Endometrium (tissue), 2 donors: ENCODE measurements at regions not wholly inside any gene's neighbourhood (a gene's known extent, or its start where the extent isn't known, plus 50 kb on each side); places are given as distances from the start of the nearest gene placed in this dataset.
"Not testable (repeated sequence)": the region's sequence is repeated elsewhere in the genome, so short reads cannot be mapped to it uniquely, and the experiment has no call there.

Source experiments
- FAIRE-seq: peaks from 2 replicates; lab custom pipeline; 2012; peaks lifted over from hg19 to GRCh38; lab: Jason Lieb, UNC
- donor health status: control.
- donor health status: control.

DNA sequence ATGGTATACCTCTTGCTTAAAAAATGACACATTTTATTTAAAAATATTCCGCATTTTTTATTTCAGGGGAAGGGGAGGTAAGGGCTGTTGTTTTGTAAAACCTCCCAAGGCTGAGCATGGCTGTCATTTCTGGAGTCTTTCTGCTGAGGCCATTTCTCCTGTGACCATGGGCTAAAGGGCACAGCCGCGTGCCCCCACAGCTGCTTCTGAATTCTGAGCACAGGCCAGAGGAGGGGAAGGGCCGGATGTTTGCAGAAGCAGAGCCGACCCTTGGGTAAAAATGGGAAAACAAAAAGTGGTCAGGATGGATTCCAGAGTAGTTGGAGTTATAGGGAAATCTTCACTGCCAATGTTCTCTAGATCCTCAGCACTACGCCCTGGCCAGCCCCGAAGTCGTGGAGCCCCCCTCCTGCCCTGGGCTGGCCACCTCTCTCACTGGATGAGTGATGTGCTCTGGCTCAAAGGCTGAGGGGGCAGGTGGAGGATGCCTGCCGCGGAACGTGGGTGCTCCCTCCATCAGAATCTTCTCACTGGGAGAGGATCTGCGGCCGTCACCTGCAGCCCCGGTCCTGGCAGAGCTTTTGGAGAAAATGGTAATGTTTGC, 131.3 kb upstream of the ZEB1 start:
- FAIRE-seq = no peak

DNA sequence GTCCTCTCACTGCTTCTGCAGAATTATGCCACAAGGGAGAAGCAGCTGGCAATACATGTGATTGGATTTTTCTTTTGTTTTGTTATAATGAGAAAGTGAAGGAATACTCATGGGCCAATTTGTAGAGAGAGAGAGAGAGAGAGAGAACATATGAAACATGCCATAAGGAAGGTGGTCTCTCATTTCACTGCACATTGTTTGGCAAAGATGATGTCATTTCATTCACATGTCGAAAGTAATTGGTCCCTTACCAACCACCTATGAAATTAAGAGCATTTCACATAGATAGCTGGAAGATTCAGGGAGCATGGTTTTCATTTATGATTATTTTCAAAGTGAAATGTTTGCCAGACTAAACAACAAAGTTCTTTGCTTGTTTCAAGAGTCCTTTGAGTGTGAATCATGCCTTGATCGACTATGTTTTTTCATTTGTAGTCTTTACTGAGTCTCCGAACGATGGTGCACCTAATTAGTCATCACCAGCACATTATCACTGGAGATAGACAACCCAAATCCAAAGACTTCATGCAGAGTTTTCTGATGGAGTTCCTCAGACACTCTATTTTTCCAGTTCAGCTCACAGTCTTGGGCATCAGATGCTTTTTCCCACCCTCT, 130.1 kb upstream of the ZEB1 start:
- no peak for FAIRE-seq

DNA sequence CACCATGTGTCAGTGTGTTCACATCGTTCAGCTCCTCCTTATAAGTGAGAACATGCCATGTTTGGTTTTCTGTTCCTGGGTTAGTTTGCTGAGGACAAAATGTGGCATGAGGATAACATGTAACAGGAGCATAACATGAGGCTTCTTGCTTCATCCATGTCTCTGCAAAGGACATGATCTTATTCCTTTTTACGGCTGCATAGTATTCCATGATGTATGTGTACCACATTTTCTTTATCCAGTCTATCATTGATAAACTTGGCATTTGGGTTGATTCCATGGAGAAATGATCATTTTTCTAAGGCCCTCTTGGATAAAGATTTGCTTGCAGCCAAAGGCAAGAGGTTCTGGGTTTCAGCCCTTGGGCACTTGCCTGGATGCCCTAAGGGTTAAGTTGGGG, 128.5 kb upstream of the ZEB1 start:
- no peak for FAIRE-seq

DNA sequence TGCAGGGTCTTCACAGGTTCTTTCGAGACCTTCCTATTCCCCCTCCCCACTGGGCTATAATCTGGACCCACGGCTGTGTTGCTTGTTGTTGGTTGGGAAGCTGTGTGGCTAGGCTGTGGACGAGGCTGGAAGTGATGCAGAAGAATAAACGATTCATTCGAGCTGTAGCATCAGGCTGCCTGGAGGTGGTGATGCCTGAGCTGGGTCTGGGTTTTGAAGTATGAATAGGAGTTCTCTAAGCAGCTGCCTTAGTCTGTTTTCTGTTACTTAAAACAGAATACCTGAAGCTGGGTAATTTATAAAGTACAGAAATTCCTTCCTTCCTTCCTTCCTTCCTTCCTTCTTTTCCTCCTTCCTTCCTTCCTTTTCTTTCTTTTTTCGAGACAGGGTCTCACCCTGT, 126.5 kb upstream of the ZEB1 start:
- FAIRE-seq = no peak

DNA sequence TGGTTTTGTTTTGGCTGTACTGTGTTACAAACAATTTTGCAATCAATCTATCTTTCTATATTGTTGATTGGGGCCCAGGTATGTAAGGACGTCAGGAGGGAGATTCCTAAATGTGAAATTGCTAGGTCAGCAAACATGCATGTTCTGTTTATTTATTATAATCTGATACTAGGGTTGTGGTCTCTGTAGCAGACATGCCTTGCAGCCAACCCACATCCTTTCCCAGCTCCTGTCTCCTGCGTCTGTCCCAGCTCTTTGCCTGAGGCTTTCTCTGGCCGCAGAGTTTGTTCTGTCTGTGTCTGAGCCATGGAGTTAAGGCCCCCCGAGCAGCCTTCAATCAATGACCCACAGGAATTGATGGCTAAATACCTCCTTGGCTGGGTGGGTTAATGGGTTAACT, 124.0 kb upstream of the ZEB1 start:
- no peak for FAIRE-seq

DNA sequence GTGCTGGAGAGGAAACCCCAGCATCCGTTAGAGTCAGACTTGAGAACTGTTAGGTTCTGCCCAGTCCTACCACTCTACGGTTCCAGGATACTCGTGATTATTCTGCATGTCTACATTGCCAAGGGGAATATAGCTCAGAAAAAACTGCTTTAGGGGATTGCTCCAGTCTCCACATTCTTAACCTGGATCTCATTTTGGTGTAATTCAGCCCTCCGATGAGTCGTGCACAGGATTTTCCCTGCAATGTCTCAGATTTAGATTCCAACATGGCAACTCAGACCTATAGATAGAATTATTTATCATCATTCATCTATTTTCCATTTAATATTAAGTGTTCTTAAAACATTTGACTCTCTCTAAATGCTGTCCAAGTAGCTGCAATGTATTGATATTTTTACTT, 121.1 kb upstream of the ZEB1 start:
- no peak for FAIRE-seq

DNA sequence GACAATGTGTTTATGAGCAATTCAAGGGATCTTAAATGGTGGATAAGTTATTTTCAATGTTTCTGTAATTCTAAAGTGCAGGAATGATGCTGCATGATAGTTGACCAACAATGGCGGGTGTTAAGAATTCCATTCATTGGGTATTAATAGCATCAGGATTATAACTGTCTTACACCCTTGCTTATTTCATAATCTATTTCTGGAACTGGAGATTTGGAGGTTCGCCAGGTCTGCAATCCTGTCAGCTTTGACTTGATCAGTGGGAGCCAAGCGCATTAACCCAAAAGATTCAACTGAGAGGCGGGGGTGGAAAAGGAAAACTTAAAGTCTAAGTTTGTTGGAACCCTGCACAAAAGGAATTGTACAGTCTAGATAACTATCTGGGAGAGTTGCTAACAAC, 114.9 kb upstream of the ZEB1 start:
- no peak for FAIRE-seq

DNA sequence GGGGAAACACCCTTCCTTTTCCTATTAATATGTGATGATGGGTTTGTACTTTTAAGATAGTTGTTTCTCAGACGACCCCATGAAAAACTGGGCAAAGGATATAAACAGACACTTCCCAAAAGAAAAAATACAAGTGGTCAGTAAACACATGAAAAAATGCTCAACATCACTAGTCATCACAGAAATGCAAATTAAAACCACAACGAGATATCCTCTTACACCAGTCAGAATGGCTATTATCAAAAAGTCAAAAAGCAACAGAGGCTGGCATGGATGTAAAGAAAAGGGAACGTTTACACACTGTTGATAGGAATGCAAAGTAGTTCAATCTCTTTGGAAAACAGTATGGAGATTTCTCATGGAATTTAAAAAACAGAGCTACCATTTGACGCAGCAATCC, 111.4 kb upstream of the ZEB1 start:
- no peak for FAIRE-seq

DNA sequence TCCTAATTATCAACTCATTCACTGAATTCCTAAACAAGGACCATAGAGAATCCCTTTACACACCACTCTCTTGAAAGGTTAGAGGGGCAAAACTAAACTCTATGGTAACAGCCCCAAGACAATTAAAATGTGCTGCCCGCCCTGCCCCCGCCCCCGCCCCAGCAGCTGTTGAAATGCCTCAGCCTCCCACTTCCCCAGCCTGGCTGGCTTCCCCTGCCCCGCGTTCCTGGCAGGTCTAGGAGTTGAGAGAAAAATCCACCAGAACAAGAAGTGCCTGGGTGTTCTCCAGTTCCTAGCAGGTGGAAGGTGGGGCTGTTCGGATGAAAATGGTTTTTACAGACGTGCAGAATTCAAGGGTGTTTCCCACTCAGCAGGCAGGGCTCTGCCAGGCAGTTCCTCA, 109.5 kb upstream of the ZEB1 start:
- no peak for FAIRE-seq

DNA sequence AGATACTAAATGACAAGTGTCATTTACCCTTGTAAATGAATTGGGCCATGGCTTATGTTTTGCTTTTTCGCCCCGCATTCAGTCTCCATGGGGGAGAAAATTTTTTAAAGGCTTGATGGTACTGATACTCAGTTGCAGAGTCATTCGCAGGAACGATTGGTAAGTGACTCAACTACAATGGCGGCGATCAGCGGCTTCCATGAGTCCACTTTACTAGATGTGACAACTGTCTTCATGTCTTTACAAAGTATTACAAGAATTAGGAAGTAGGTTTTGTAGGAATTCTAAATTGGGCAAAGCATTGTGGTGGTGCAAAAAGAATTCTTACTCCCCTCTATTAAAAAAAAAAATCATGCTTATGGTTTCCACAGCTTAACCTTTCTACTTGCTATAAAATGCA, 108.8 kb upstream of the ZEB1 start:
- FAIRE-seq = no peak

DNA sequence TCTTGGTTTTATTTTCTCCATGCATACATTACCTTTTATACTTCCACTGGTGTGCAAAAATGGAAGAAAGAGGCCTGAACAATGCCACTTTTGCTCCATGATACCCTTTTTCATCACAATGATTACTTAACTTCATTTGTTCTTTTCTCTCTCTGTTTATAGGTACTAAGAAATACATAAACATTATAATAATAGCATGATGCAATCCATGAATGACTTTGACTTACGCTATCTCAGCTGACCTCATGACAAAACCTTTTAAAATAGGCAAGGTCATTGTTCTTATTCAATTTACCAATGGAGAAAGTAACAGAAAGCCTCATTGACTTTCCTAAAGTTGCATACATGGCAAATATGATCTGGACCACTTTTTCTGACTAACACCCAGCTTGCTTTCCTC, 105.1 kb upstream of the ZEB1 start:
- FAIRE-seq = no peak

DNA sequence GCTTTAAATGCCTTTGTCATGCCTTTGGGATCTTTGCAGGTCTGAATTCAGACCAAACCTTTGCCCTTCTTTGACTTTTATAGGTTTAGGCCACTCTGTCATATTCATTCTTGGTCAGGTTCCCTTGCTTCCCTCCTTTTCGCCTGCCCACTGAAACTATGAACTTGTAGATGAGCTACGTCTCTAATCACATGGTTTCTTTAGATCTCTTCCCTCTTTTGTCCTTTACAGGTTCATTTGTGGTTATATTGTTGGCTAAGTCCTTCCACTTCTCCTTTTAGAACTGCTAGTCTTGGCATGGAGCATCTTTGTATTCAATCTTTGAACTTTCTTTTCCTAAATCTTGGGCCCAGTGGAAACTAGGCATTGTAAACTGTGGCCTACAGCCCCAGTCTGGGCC, 104.0 kb upstream of the ZEB1 start:
- FAIRE-seq = no peak

DNA sequence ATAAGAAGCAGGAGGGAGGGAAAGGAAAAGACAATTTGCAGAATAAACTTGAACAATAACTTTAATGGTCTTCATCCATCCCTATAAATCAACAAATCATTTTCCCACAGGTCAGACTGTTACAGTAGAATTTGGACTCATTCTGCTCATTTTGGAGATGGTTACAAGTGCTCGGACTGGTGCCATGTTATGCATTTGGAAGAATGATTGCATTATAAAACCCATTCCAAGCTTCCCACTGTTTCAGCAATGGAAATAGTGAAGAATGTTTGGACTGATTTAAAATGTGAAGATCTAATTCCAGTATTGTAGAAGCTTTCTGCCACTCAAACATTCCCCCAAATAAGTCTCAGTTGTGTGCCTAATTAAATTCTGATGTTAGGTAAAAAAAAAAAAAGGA, 99.7 kb upstream of the ZEB1 start:
- FAIRE-seq = no peak

DNA sequence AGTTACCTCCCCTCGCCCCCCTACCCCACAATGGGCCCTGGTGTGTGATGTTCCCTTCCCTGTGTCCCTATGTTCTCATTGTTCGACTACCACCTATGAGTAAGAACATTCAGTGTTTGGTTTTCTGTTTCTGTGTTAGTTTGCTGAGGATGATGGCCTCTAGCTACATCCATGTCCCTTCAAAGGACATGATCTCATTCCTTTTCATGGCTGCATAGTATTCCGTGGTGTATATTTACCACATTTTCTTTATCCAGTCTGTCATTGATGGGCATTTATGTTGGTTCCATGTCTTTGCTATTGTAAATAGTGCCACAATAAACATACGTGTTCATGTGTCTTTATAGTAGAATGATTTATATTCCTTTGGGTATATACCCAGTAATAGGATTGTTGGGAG, 90.2 kb upstream of the ZEB1 start:
- FAIRE-seq = not testable (repeated sequence)

DNA sequence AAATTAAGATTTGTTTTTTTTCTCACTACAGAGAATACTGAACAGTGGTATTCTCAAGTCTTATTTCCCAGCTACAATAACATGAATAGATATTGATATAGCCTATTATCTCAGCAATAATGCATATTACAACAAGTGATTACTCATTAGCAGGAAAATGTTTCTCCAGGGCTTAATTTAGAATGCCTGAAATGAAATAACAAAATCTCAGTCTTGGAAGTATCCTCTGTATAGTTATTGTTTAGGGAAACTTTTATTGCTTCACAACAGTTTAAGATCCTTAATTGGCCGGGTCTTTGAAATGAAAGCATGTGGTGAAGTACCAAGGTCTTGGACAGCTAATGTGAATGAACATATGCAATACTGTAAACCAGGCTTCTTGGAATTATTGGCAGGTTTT, 79.1 kb upstream of the ZEB1 start:
- FAIRE-seq = no peak

DNA sequence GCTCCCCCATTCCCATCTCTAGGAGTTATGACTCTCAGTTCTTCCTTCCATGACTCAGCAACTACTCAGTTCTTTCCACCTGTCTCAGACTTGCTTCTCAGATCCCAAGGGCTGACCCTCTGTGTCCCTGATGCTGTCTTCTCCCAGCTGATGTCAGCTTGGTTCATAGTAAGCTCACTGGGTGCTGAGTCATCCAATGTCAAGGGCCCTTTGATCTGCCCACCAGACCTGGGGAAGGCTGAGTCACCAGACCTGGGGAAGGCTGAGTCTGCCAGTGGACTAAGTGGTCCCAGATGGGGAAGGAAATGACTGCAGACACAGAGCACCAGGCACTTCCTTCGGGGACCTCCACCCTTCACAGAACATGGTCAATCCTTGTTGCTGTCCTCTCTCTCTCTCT, 76.1 kb upstream of the ZEB1 start:
- no peak for FAIRE-seq

DNA sequence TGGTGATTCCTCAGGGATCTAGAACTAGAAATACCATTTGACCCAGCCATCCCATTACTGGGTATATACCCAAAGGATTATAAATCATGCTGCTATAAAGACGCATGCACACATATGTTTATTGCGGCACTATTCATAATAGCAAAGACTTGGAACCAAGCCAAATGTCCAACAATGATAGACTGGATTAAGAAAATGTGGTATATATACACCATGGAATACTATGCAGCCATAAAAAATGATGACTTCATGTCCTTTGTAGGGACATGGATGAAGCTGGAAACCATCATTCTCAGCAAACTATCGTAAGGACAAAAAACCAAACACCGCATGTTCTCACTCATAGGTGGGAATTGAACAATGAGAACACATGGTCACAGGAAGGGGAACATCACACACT, 67.9 kb upstream of the ZEB1 start:
- not testable (repeated sequence) for FAIRE-seq

DNA sequence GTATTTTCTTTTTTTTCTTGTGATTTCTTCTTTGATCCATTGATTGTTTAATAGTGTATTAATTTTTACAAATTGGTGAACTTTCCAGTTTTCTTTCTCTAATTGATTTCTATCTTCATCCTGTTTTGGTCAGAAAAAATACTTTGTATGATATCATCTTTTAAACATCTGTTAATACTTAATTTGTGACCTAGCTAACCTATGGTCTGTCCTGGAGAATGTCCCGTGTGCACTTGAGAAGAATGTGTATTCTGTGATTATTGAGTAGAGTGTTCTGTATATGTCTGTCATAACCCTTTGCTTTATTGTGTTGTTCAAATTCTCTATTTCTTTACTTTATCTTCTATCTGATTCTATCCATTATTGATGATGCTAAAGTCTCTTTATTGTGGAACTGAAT, 65.8 kb upstream of the ZEB1 start:
- FAIRE-seq = peak; percentile 69

DNA sequence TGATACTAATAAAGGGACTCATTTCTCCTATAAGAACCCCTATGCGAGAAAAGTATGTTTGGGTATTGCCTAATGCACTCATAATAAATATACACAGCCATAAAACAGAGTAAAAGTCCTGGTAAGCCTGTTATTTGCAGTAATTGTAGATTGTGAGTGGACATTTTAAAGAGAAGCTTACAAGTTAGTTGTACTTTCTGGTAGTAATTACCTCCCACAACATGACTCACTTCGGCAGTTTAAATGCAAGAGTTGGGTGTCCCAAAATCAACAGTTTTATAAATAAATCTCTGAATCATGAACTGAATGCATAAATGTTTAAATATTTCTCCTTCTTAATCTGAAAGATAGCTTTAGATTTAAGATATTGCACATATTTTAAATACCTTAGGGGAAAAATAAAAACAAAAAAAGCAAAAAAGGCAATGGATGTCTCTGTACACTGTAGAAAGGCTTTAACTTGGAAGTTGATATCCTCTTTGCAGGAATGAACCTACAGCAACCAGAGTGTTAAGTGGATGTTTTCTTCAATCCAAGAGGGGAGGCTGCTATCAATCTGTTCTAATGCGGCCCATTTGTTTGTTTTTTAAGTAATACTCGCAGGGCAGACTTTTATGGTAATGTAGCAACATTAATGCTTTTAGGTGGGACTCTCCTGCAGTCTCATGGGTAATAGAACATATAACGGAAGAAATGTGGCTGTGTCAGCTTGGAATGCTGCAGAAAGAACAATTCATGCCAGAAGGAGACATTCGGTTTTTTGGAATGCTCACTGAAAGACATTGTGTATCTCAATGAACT, 57.3 kb upstream of the ZEB1 start:
- peak; percentile 97 for FAIRE-seq

DNA sequence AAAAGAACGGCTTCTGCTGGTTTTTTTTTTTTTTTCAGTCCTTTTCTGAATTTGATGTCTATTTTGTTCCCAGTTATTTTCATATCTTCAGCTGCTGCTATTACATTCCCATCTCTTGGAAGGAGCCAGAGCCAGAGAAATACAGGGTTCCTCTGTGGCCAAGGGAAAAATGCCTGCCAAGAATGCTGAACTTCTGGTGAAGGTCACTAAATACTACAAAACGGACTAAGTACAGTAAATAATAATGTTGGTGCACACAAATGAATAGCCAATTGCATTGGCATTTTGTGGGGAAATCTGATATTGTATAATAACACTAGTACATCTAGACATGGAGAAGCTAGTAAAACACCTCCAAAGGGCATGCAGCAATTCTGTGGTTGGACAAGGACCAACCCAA, 56.3 kb upstream of the ZEB1 start:
- FAIRE-seq = no peak

DNA sequence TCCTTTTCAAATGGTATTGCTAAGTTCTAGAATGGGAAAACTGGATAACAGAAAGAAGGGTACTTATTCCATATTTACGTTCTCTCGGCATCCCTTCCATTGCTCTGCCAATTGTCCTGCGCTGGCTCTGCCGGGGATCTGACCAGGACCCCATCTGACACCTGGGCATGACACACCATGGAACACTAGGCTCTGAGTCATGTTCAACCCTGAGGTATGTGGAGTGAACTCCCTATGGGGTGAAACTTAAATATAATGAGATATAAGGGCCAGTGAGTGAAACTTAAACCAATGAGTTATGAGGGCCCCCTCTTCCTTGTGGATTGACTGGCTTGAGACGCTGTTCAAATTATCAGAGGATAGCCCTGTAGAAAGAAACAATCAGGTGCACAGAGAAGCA, 55.1 kb upstream of the ZEB1 start:
- no peak for FAIRE-seq

DNA sequence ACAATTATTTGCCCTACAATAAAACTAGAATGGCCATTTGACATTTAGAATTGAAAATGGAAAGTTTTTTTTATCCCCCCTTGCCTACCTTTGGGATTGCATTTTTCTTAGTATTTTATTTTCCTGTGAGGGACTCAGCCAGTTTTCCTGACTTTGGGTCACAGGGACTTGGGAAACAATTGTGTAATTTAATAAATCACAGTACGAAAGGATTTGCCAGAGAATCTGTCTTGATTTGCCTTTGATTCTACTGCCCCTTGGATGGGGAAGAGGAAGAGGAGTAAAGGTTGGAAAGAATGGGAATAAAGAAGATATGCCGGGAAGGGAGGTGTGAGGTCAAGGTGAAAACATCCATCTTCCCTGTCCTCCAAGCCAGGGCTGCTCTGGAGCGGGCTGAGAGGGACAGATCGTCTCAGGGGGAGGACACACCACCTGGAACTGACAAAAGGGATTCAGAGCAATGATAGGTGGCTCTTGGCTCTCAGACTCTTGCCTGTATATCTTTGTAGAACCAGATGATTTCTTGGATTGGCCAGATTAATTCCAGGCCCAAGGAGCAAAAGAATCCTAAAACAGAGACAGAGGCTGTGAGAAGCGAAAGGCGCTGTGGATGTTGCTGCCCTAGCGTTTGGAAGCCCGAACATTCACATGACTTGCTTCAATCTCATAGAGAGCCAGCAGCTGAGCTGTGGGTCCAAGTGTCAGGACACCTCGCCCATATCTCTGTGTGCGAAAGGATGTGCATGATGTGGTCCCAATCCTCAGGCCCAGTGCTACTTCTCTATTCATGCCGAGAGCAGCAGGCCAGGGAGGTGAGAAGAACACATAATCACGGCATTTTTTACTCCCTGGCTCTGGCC, 50.3 kb upstream of the ZEB1 start:
- no peak for FAIRE-seq
